ENCODE measurements at regions not wholly inside any gene's neighbourhood (a gene's known extent, or its start where the extent isn't known, plus 50 kb on each side); places are given as distances from the start of the nearest gene placed in this dataset.

GRCh38 chr12:13592063-13592942 lies 389.1 kb downstream of the GRIN2B start:
- no peaks in the 10 kb centered on the region for H3K36me3 ChIP-seq (ENCODE audit: insufficient read depth, low read length)
- no peaks in the 10 kb centered on the region for H3K9me3 ChIP-seq (replicated peaks; ENCODE audit: low read length)
- H3K4me3 ChIP-seq (ENCODE audit: low read length): no peak overlapping the region
- no peak overlapping the region for H3K4me2 ChIP-seq (ENCODE audit: low read length)
- H3K9ac ChIP-seq (ENCODE audit: low read depth, low read length): no peak overlapping the region
- no peaks in the 10 kb centered on the region for H3K27me3 ChIP-seq (ENCODE audit: control insufficient read depth, insufficient read depth, low read length)
- H3K4me1 ChIP-seq (ENCODE audit: control insufficient read depth, insufficient read depth, low read length): no peaks in the 10 kb centered on the region

- Histone ChIP-seq H3K4me2 (ENCODE audit: low read length) (no peak overlapping the region), H3K9me3 (replicated peaks; ENCODE audit: low read length) (no peaks in the 10 kb centered on the region), H3K9ac (ENCODE audit: low read depth, low read length) (no peak overlapping the region), H3K4me3 (ENCODE audit: low read length) (no peak overlapping the region), H3K27me3 (ENCODE audit: control insufficient read depth, insufficient read depth, low read length) (no peaks in the 10 kb centered on the region), H3K36me3 (ENCODE audit: insufficient read depth, low read length) (no peaks in the 10 kb centered on the region), H3K4me1 (ENCODE audit: control insufficient read depth, insufficient read depth, low read length) (no peaks in the 10 kb centered on the region)
These were observed 389.9 kb downstream of the GRIN2B start for GRCh38 chr12:13591488-13591887.

- no peaks in the 10 kb centered on the region for H3K9me3 ChIP-seq (replicated peaks; ENCODE audit: low read length)
- H3K27me3 ChIP-seq (ENCODE audit: control insufficient read depth, insufficient read depth, low read length): no peaks in the 10 kb centered on the region
- H3K4me1 ChIP-seq (ENCODE audit: control insufficient read depth, insufficient read depth, low read length): no peaks in the 10 kb centered on the region
- H3K36me3 ChIP-seq (ENCODE audit: insufficient read depth, low read length): no peaks in the 10 kb centered on the region
- H3K9ac ChIP-seq (ENCODE audit: low read depth, low read length): no peak overlapping the region
- no peak overlapping the region for H3K4me2 ChIP-seq (ENCODE audit: low read length)
- H3K4me3 ChIP-seq (ENCODE audit: low read length): no peak overlapping the region
These were observed 390.3 kb downstream of the GRIN2B start for GRCh38 chr12:13591059-13591458.

GRCh38 chr12:13588574-13588973 lies 392.0 kb downstream of the EMP1 start:
- no peaks in the 10 kb centered on the region for H3K36me3 ChIP-seq (ENCODE audit: insufficient read depth, low read length)
- no peaks in the 10 kb centered on the region for H3K4me1 ChIP-seq (ENCODE audit: control insufficient read depth, insufficient read depth, low read length)
- H3K9ac ChIP-seq (ENCODE audit: low read depth, low read length): no peak overlapping the region
- H3K27me3 ChIP-seq (ENCODE audit: control insufficient read depth, insufficient read depth, low read length): peaks cover 4% of the 10 kb centered on the region
- H3K4me2 ChIP-seq (ENCODE audit: low read length): no peak overlapping the region
- H3K4me3 ChIP-seq (ENCODE audit: low read length): no peak overlapping the region
- H3K9me3 ChIP-seq (replicated peaks; ENCODE audit: low read length): no peaks in the 10 kb centered on the region

GRCh38 chr12:13587721-13588390 lies 391.3 kb downstream of the EMP1 start:
- Histone ChIP-seq H3K9me3 (replicated peaks; ENCODE audit: low read length) (no peaks in the 10 kb centered on the region), H3K9ac (ENCODE audit: low read depth, low read length) (no peak overlapping the region), H3K4me1 (ENCODE audit: control insufficient read depth, insufficient read depth, low read length) (no peaks in the 10 kb centered on the region), H3K4me3 (ENCODE audit: low read length) (no peak overlapping the region), H3K27me3 (ENCODE audit: control insufficient read depth, insufficient read depth, low read length) (peaks cover 4% of the 10 kb centered on the region), H3K36me3 (ENCODE audit: insufficient read depth, low read length) (no peaks in the 10 kb centered on the region), H3K4me2 (ENCODE audit: low read length) (no peak overlapping the region)

- H3K4me2 ChIP-seq (ENCODE audit: low read length): no peak overlapping the region
- no peak overlapping the region for H3K4me3 ChIP-seq (ENCODE audit: low read length)
- H3K9me3 ChIP-seq (replicated peaks; ENCODE audit: low read length): no peaks in the 10 kb centered on the region
- peaks cover 4% of the 10 kb centered on the region for H3K27me3 ChIP-seq (ENCODE audit: control insufficient read depth, insufficient read depth, low read length)
- H3K4me1 ChIP-seq (ENCODE audit: control insufficient read depth, insufficient read depth, low read length): no peaks in the 10 kb centered on the region
- no peaks in the 10 kb centered on the region for H3K36me3 ChIP-seq (ENCODE audit: insufficient read depth, low read length)
- no peak overlapping the region for H3K9ac ChIP-seq (ENCODE audit: low read depth, low read length)
These were observed 389.8 kb downstream of the EMP1 start for GRCh38 chr12:13586361-13586760.

GRCh38 chr12:13584541-13584940 lies 388.0 kb downstream of the EMP1 start:
- H3K4me3 ChIP-seq (ENCODE audit: low read length): no peak overlapping the region
- no peak overlapping the region for H3K4me2 ChIP-seq (ENCODE audit: low read length)

GRCh38 chr12:13583630-13584029 lies 387.1 kb downstream of the EMP1 start:
- Histone ChIP-seq H3K4me2 (ENCODE audit: low read length) (no peak overlapping the region), H3K4me1 (ENCODE audit: control insufficient read depth, insufficient read depth, low read length) (no peaks in the 10 kb centered on the region), H3K36me3 (ENCODE audit: insufficient read depth, low read length) (no peaks in the 10 kb centered on the region), H3K27me3 (ENCODE audit: control insufficient read depth, insufficient read depth, low read length) (peaks cover 4% of the 10 kb centered on the region), H3K9ac (ENCODE audit: low read depth, low read length) (no peak overlapping the region), H3K9me3 (replicated peaks; ENCODE audit: low read length) (no peaks in the 10 kb centered on the region), H3K4me3 (ENCODE audit: low read length) (no peak overlapping the region)

More at GRCh38 chr12:13584541-13584940, 388.0 kb downstream of the EMP1 start:
- no peak overlapping the region for H3K9ac ChIP-seq (ENCODE audit: low read depth, low read length)
- H3K27me3 ChIP-seq (ENCODE audit: control insufficient read depth, insufficient read depth, low read length): peaks cover 4% of the 10 kb centered on the region
- H3K36me3 ChIP-seq (ENCODE audit: insufficient read depth, low read length): no peaks in the 10 kb centered on the region
- H3K4me1 ChIP-seq (ENCODE audit: control insufficient read depth, insufficient read depth, low read length): no peaks in the 10 kb centered on the region
- H3K9me3 ChIP-seq (replicated peaks; ENCODE audit: low read length): no peaks in the 10 kb centered on the region

- Histone ChIP-seq H3K9ac (ENCODE audit: low read depth, low read length) (no peak overlapping the region), H3K4me1 (ENCODE audit: control insufficient read depth, insufficient read depth, low read length) (no peaks in the 10 kb centered on the region), H3K27me3 (ENCODE audit: control insufficient read depth, insufficient read depth, low read length) (peaks cover 4% of the 10 kb centered on the region), H3K9me3 (replicated peaks; ENCODE audit: low read length) (no peaks in the 10 kb centered on the region), H3K36me3 (ENCODE audit: insufficient read depth, low read length) (no peaks in the 10 kb centered on the region), H3K4me2 (ENCODE audit: low read length) (no peak overlapping the region), H3K4me3 (ENCODE audit: low read length) (no peak overlapping the region)
These were observed 385.9 kb downstream of the EMP1 start for GRCh38 chr12:13582421-13582820.

GRCh38 chr12:13581031-13581430 lies 384.5 kb downstream of the EMP1 start:
- Histone ChIP-seq H3K4me2 (ENCODE audit: low read length) (no peak overlapping the region), H3K4me3 (ENCODE audit: low read length) (no peak overlapping the region), H3K4me1 (ENCODE audit: control insufficient read depth, insufficient read depth, low read length) (no peaks in the 10 kb centered on the region), H3K9ac (ENCODE audit: low read depth, low read length) (no peak overlapping the region), H3K27me3 (ENCODE audit: control insufficient read depth, insufficient read depth, low read length) (peaks cover 4% of the 10 kb centered on the region), H3K36me3 (ENCODE audit: insufficient read depth, low read length) (no peaks in the 10 kb centered on the region), H3K9me3 (replicated peaks; ENCODE audit: low read length) (no peaks in the 10 kb centered on the region)

GRCh38 chr12:13580206-13580605 lies 383.7 kb downstream of the EMP1 start:
- no peaks in the 10 kb centered on the region for H3K9me3 ChIP-seq (replicated peaks; ENCODE audit: low read length)
- H3K4me2 ChIP-seq (ENCODE audit: low read length): no peak overlapping the region
- H3K4me3 ChIP-seq (ENCODE audit: low read length): no peak overlapping the region
- H3K36me3 ChIP-seq (ENCODE audit: insufficient read depth, low read length): no peaks in the 10 kb centered on the region
- H3K27me3 ChIP-seq (ENCODE audit: control insufficient read depth, insufficient read depth, low read length): no peaks in the 10 kb centered on the region
- H3K4me1 ChIP-seq (ENCODE audit: control insufficient read depth, insufficient read depth, low read length): no peaks in the 10 kb centered on the region
- H3K9ac ChIP-seq (ENCODE audit: low read depth, low read length): no peak overlapping the region
